ENCODE measurements at regions not wholly inside any gene's neighbourhood (a gene's known extent, or its start where the extent isn't known, plus 50 kb on each side); places are given as distances from the start of the nearest gene placed in this dataset.

- H3K79me1 ChIP-seq (replicated peaks; ENCODE audit: low read length, poor library complexity, severe bottlenecking): no peaks in the 10 kb centered on the region
- H2AFZ ChIP-seq (ENCODE audit: low read depth, low read length): no peak overlapping the region
- peak overlapping the region; percentile 4 for H3K4me2 ChIP-seq (ENCODE audit: low read length, poor library complexity, severe bottlenecking)
- no peak overlapping the region for H2BK15ac ChIP-seq (ENCODE audit: low read depth, poor library complexity, severe bottlenecking)
- no peak overlapping the region for H3K27ac ChIP-seq (ENCODE audit: low read length, poor library complexity, severe bottlenecking)
- no peak overlapping the region for H2BK5ac ChIP-seq (ENCODE audit: low read depth, low read length, poor library complexity, severe bottlenecking)
- peaks cover 12 to 18% of the 10 kb centered on the region in 2 experiments for H3K27me3 ChIP-seq (ENCODE audit: control insufficient read depth in 1 of 2, insufficient read depth in 1 of 2, low read length in 2 of 2)
- H3K4ac ChIP-seq (ENCODE audit: low read depth in 1 of 2, low read length in 2 of 2): no peak overlapping the region
- H3K9me3 ChIP-seq (ENCODE audit: control insufficient read depth, low read length): no peaks in the 10 kb centered on the region
- H3K9ac ChIP-seq (ENCODE audit: low read length): no peak overlapping the region
- no peak overlapping the region for H2AK5ac ChIP-seq (ENCODE audit: low read length, severe bottlenecking)
- H2BK120ac ChIP-seq (ENCODE audit: low read depth, low read length): no peak overlapping the region
- H3K4me3 ChIP-seq (ENCODE audit: insufficient read depth in 1 of 2, low read depth in 1 of 2, low read length in 2 of 2): no peak overlapping the region
- no peak overlapping the region for H4K8ac ChIP-seq (ENCODE audit: low read length)
- H3K23ac ChIP-seq (ENCODE audit: low read length in 2 of 2): no peak overlapping the region
- H3K14ac ChIP-seq (ENCODE audit: low read length in 2 of 2): no peak overlapping the region
- H2BK12ac ChIP-seq (ENCODE audit: low read length in 2 of 2): no peak overlapping the region
- 86% methylated on average over 30 of the region's 32 CpGs for WGBS
- DNase-seq: no peak
- H3K4me1 ChIP-seq (ENCODE audit: control insufficient read depth, insufficient read depth, low read depth, low read length): peaks cover 2% of the 10 kb centered on the region
- peaks cover 0 to 4% of the 10 kb centered on the region in 2 experiments for H3K36me3 ChIP-seq (ENCODE audit: control insufficient read depth in 1 of 2, insufficient read depth in 2 of 2, low read depth in 1 of 2, low read length in 2 of 2)
- no peak overlapping the region for H3K18ac ChIP-seq (ENCODE audit: low read depth in 1 of 2, low read length in 2 of 2)
- H4K91ac ChIP-seq (ENCODE audit: low read length): peak overlapping the region; percentile 10
Observed at GRCh38 chr10:132133449-132134240, 53.1 kb upstream of the DPYSL4 start.

- no peak overlapping the region for H2AK5ac ChIP-seq (ENCODE audit: low read length, severe bottlenecking)
- no peak overlapping the region for H3K4me3 ChIP-seq (ENCODE audit: insufficient read depth in 1 of 2, low read depth in 1 of 2, low read length in 2 of 2)
Observed at GRCh38 chr10:132134241-132135052, 52.3 kb upstream of the DPYSL4 start.

GRCh38 chr10:132135053-132135872 lies 51.5 kb upstream of the DPYSL4 start:
- no peak overlapping the region for H3K14ac ChIP-seq (ENCODE audit: low read length in 2 of 2)
- WGBS: 91% methylated on average over 39 of the region's 39 CpGs
- H3K4me2 ChIP-seq (ENCODE audit: low read length, poor library complexity, severe bottlenecking): no peak overlapping the region

More at GRCh38 chr10:132134241-132135052, 52.3 kb upstream of the DPYSL4 start:
- Histone ChIP-seq H3K27ac (ENCODE audit: low read length, poor library complexity, severe bottlenecking) (no peak overlapping the region), H3K4ac (ENCODE audit: low read depth in 1 of 2, low read length in 2 of 2) (no peak overlapping the region), H3K4me1 (ENCODE audit: control insufficient read depth, insufficient read depth, low read depth, low read length) (peaks cover 2% of the 10 kb centered on the region), H3K14ac (ENCODE audit: low read length in 2 of 2) (no peak overlapping the region), H4K91ac (ENCODE audit: low read length) (no peak overlapping the region), H3K9ac (ENCODE audit: low read length) (no peak overlapping the region), H3K23ac (ENCODE audit: low read length in 2 of 2) (no peak overlapping the region), H2BK15ac (ENCODE audit: low read depth, poor library complexity, severe bottlenecking) (no peak overlapping the region), H2AFZ (ENCODE audit: low read depth, low read length) (no peak overlapping the region), H2BK12ac (ENCODE audit: low read length in 2 of 2) (no peak overlapping the region), H3K18ac (ENCODE audit: low read depth in 1 of 2, low read length in 2 of 2) (no peak overlapping the region), H3K4me2 (ENCODE audit: low read length, poor library complexity, severe bottlenecking) (no peak overlapping the region), H3K27me3 (ENCODE audit: control insufficient read depth in 1 of 2, insufficient read depth in 1 of 2, low read length in 2 of 2) (peaks cover 11 to 18% of the 10 kb centered on the region in 2 experiments), H3K36me3 (ENCODE audit: control insufficient read depth in 1 of 2, insufficient read depth in 2 of 2, low read depth in 1 of 2, low read length in 2 of 2) (peaks cover 0 to 4% of the 10 kb centered on the region in 2 experiments), H4K8ac (ENCODE audit: low read length) (no peak overlapping the region), H2BK5ac (ENCODE audit: low read depth, low read length, poor library complexity, severe bottlenecking) (no peak overlapping the region), H2BK120ac (ENCODE audit: low read depth, low read length) (no peak overlapping the region), H3K9me3 (ENCODE audit: control insufficient read depth, low read length) (no peaks in the 10 kb centered on the region), H3K79me1 (replicated peaks; ENCODE audit: low read length, poor library complexity, severe bottlenecking) (no peaks in the 10 kb centered on the region)
- DNase-seq: no peak
- 91% methylated on average over 31 of the region's 38 CpGs for WGBS

More at GRCh38 chr10:132135053-132135872, 51.5 kb upstream of the DPYSL4 start:
- H3K36me3 ChIP-seq (ENCODE audit: control insufficient read depth in 1 of 2, insufficient read depth in 2 of 2, low read depth in 1 of 2, low read length in 2 of 2): peaks cover 0 to 4% of the 10 kb centered on the region in 2 experiments
- no peak overlapping the region for H2BK5ac ChIP-seq (ENCODE audit: low read depth, low read length, poor library complexity, severe bottlenecking)
- no peak overlapping the region for H4K91ac ChIP-seq (ENCODE audit: low read length)
- no peak overlapping the region for H3K18ac ChIP-seq (ENCODE audit: low read depth in 1 of 2, low read length in 2 of 2)
- no peak overlapping the region for H3K23ac ChIP-seq (ENCODE audit: low read length in 2 of 2)
- no peak overlapping the region for H2BK120ac ChIP-seq (ENCODE audit: low read depth, low read length)
- no peaks in the 10 kb centered on the region for H3K9me3 ChIP-seq (ENCODE audit: control insufficient read depth, low read length)
- no peak overlapping the region for H2AFZ ChIP-seq (ENCODE audit: low read depth, low read length)
- no peak overlapping the region for H3K4ac ChIP-seq (ENCODE audit: low read depth in 1 of 2, low read length in 2 of 2)
- no peak overlapping the region for H3K9ac ChIP-seq (ENCODE audit: low read length)
- peaks cover 8 to 18% of the 10 kb centered on the region in 2 experiments for H3K27me3 ChIP-seq (ENCODE audit: control insufficient read depth in 1 of 2, insufficient read depth in 1 of 2, low read length in 2 of 2)
- H3K4me1 ChIP-seq (ENCODE audit: control insufficient read depth, insufficient read depth, low read depth, low read length): peaks cover 2% of the 10 kb centered on the region
- H2BK15ac ChIP-seq (ENCODE audit: low read depth, poor library complexity, severe bottlenecking): no peak overlapping the region
- H3K27ac ChIP-seq (ENCODE audit: low read length, poor library complexity, severe bottlenecking): no peak overlapping the region
- no peaks in the 10 kb centered on the region for H3K79me1 ChIP-seq (replicated peaks; ENCODE audit: low read length, poor library complexity, severe bottlenecking)
- no peak overlapping the region for H3K4me3 ChIP-seq (ENCODE audit: insufficient read depth in 1 of 2, low read depth in 1 of 2, low read length in 2 of 2)
- H2AK5ac ChIP-seq (ENCODE audit: low read length, severe bottlenecking): no peak overlapping the region
- H2BK12ac ChIP-seq (ENCODE audit: low read length in 2 of 2): no peak overlapping the region
- H4K8ac ChIP-seq (ENCODE audit: low read length): no peak overlapping the region
- no peak for DNase-seq

Measured in mesenchymal stem cell (in vitro differentiated cells and primary cell).